Right renal cortex interstitium (tissue), 3 donors: ENCODE measurements at regions not wholly inside any gene's neighbourhood (a gene's known extent, or its start where the extent isn't known, plus 50 kb on each side); places are given as distances from the start of the nearest gene placed in this dataset.
"Not testable (repeated sequence)": the region's sequence is repeated elsewhere in the genome, so short reads cannot be mapped to it uniquely, and the experiment has no call there.

ENCODE experiments used
- DNase-seq, 3 donors: peaks; one replicate each; pipeline ENCODE4 v3.0.0-alpha.2; 2013; ENCODE audit warnings: low read depth in 3 of 3, low spot score in 2 of 3

- no peak for DNase-seq
Observed at GRCh38 chr16:17031484-17032268, 439.1 kb downstream of the XYLT1 start.

- no peak for DNase-seq
Observed at GRCh38 chr16:17032332-17032731, 438.4 kb downstream of the XYLT1 start.

GRCh38 chr16:17034477-17035252, 436.1 kb downstream of the XYLT1 start:
- no peak for DNase-seq

- DNase-seq: no peak
Observed at GRCh38 chr16:17037499-17037898, 433.3 kb downstream of the XYLT1 start.

GRCh38 chr16:17038415-17038814, 432.3 kb downstream of the XYLT1 start:
- DNase-seq: no peak

- not testable (repeated sequence) for DNase-seq
Observed at GRCh38 chr16:17049109-17049508, 421.7 kb downstream of the XYLT1 start.

- DNase-seq: no peak
Observed at GRCh38 chr16:17050468-17050867, 420.3 kb downstream of the XYLT1 start.
